HL-60 (cell line): ENCODE measurements at regions not wholly inside any gene's neighbourhood (a gene's known extent, or its start where the extent isn't known, plus 50 kb on each side); places are given as distances from the start of the nearest gene placed in this dataset.

ENCODE experiments used
- DNase-seq, 2 experiments: peaks; one replicate each; pipeline ENCODE4 v3.0.0-alpha.2; 2010 to 2020; ENCODE audit warnings: low read depth in 1 of 2, low spot score in 1 of 2
- H3K27ac ChIP-seq: fragments of 250-450 bp; sonication (Bioruptor Pico); replicated peaks from 2 replicates; pipeline ENCODE4 v1.5.1; 2020; ENCODE audit warnings: mild to moderate bottlenecking, moderate library complexity
- H3K27me3 ChIP-seq: fragments of 250-450 bp; sonication (Bioruptor Pico); 2 replicates; pipeline ENCODE4 v1.5.1; 2021; ENCODE audit warnings: mild to moderate bottlenecking, moderate library complexity; ENCODE audit not compliant: insufficient read depth, poor library complexity, severe bottlenecking
- H3K4me3 ChIP-seq: replicated peaks from 2 replicates; pipeline ENCODE4 v1.5.1; 2011; ENCODE audit warnings: mild to moderate bottlenecking, control low read depth, low read length; ENCODE audit not compliant: insufficient read depth
- CTCF ChIP-seq: IDR thresholded peaks from one replicate; pipeline ENCODE4 v1.5.1; 2011; ENCODE audit warnings: low read length, control low read depth, inconsistent platforms; ENCODE audit not compliant: insufficient read depth
- GABPA ChIP-seq: IDR thresholded peaks from 2 replicates; pipeline ENCODE4 v1.6.1; 2012; ENCODE audit warnings: low read depth
- POLR2AphosphoS5 ChIP-seq: IDR thresholded peaks from 2 replicates; pipeline ENCODE4 v1.6.1; 2012; ENCODE audit warnings: low read depth
- REST ChIP-seq: IDR thresholded peaks from 2 replicates; pipeline ENCODE4 v1.6.1; 2012; ENCODE audit warnings: low read depth; ENCODE audit not compliant: insufficient replicate concordance
- SPI1 ChIP-seq: IDR thresholded peaks from 2 replicates; pipeline ENCODE4 v1.6.1; 2012; ENCODE audit warnings: low read depth, mild to moderate bottlenecking, borderline replicate concordance

- no peaks in the 10 kb centered on the region for H3K27me3 ChIP-seq
- no peak for DNase-seq
- no peak overlapping the region for H3K4me3 ChIP-seq
- TF ChIP-seq CTCF (no peak), GABPA (no peak), REST (no peak), SPI1 (no peak), POLR2AphosphoS5 (no peak)
- H3K27ac ChIP-seq: no peak overlapping the region
Observed at GRCh38 chr2:12035956-12036639, 289.7 kb downstream of the LPIN1 start.

DNA sequence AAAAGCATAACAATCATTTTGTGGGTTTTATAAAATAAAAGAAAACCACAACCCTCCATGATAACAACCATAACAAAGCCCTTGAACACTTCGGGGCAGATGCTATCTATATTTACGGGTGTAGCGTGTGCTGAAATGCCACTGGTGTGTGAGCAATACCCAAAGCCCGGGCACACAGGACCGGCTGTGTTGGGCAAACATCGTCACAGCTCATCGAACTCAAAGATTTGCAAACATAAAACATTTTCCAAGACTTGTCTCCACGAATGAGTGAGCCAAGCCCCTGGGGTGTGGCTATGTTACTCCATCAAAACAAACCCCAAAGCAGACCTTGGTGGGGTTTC lies 290.2 kb downstream of the LPIN1 start:
- no peak overlapping the region for H3K4me3 ChIP-seq
- H3K27me3 ChIP-seq: no peaks in the 10 kb centered on the region
- TF ChIP-seq SPI1 (no peak), REST (no peak), POLR2AphosphoS5 (no peak), GABPA (no peak), CTCF (no peak)
- no peak for DNase-seq
- no peak overlapping the region for H3K27ac ChIP-seq

- no peak for DNase-seq
- Histone ChIP-seq H3K27ac (no peak overlapping the region), H3K27me3 (no peaks in the 10 kb centered on the region), H3K4me3 (no peak overlapping the region)
- TF ChIP-seq GABPA (no peak), CTCF (no peak), POLR2AphosphoS5 (no peak), SPI1 (no peak), REST (no peak)
Observed at GRCh38 chr2:12037301-12037700, 290.9 kb downstream of the LPIN1 start.
